Body of pancreas (tissue), 4 donors: ENCODE measurements at regions not wholly inside any gene's neighbourhood (a gene's known extent, or its start where the extent isn't known, plus 50 kb on each side); places are given as distances from the start of the nearest gene placed in this dataset.

ENCODE experiments used
- POLR2A ChIP-seq, 3 donors: fragments of 450-650 bp; IDR thresholded peaks; one replicate each; pipeline ENCODE4 v1.6.1; 2016; ENCODE audit warnings: antibody characterized with exemption in 3 of 3, mild to moderate bottlenecking in 2 of 3
- TF ChIP-seq, protein P1 (sequence below), 7 experiments: fragments of 450-650 bp in 4 of 7; fragments of 200-600 bp in 3 of 7; sonication (generic) in 3 of 7; IDR thresholded peaks; one replicate each; pipeline ENCODE4 v1.5.1; 2016 to 2019; ENCODE audit warnings: antibody characterized with exemption in 7 of 7

DNA sequence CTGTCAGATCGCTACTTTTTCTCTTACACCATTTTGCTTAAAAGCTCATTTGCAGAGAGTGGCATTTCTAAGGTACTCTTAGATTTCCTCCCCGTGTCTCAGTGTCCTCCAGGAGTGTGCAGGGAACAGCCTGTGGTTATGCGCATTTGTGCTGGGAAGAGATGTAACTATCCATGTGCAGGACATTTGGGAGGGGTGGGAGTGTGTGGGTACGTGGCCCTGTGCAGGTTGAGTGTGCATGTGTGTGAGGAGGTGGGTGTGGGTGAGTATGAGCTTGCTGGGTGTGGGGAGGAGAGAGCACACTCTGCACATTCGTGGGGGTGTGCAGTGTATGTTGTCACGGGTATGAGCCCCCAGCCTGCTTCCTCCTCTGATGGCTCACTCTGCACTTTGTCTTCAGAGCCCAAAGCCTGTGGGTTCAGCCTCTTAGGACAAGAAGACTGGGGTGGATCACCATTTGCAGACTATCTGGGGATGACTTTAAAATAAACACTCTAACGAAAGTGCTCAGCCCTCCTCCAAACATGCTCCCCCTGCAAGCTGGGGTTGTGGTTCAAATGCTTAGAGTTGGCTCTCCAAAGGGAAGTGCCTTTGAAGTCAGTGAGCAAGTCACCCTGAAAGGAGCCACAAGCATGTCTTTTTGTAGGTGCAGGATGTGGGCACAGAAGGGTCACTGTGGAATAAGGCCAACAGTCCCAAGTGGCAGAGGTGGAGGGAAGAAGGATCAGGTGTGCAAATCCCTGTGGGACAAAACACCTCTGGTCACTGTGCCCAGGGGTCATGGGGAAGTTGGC lies 295.4 kb downstream of the RRAGC start:
- TF ChIP-seq, protein P1, sequence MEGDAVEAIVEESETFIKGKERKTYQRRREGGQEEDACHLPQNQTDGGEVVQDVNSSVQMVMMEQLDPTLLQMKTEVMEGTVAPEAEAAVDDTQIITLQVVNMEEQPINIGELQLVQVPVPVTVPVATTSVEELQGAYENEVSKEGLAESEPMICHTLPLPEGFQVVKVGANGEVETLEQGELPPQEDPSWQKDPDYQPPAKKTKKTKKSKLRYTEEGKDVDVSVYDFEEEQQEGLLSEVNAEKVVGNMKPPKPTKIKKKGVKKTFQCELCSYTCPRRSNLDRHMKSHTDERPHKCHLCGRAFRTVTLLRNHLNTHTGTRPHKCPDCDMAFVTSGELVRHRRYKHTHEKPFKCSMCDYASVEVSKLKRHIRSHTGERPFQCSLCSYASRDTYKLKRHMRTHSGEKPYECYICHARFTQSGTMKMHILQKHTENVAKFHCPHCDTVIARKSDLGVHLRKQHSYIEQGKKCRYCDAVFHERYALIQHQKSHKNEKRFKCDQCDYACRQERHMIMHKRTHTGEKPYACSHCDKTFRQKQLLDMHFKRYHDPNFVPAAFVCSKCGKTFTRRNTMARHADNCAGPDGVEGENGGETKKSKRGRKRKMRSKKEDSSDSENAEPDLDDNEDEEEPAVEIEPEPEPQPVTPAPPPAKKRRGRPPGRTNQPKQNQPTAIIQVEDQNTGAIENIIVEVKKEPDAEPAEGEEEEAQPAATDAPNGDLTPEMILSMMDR (IDR thresholded peaks at IDR 0.05), result no peak
- TF ChIP-seq POLR2A (IDR thresholded peaks at IDR 0.05), result no peak
